HUES48 (cell line): ENCODE measurements at regions not wholly inside any gene's neighbourhood (a gene's known extent, or its start where the extent isn't known, plus 50 kb on each side); places are given as distances from the start of the nearest gene placed in this dataset.

Experiments
- H3K27ac ChIP-seq: one replicate; pipeline ENCODE4 v1.7.0; 2013; ENCODE audit warnings: low read depth, low read length, inconsistent platforms
- H3K27me3 ChIP-seq: 2 replicates; pipeline ENCODE4 v1.6.1; 2013; ENCODE audit warnings: mild to moderate bottlenecking, low read length; ENCODE audit not compliant: control insufficient read depth, insufficient read depth
- H3K36me3 ChIP-seq: 2 replicates; pipeline ENCODE4 v1.6.1; 2013; ENCODE audit warnings: low read length; ENCODE audit not compliant: control insufficient read depth, insufficient read depth
- H3K4me1 ChIP-seq: 2 replicates; pipeline ENCODE4 v1.6.1; 2013; ENCODE audit warnings: mild to moderate bottlenecking, low read length; ENCODE audit not compliant: control insufficient read depth, insufficient read depth
- H3K4me3 ChIP-seq: 2 replicates; pipeline ENCODE4 v1.5.1; 2013; ENCODE audit warnings: mild to moderate bottlenecking, low read depth, low read length
- H3K9ac ChIP-seq: 2 replicates; pipeline ENCODE4 v1.6.1; 2013; ENCODE audit warnings: mild to moderate bottlenecking, low read depth, low read length, moderate library complexity
- H3K9me3 ChIP-seq: 2 replicates; pipeline ENCODE4 v1.6.1; 2013; ENCODE audit warnings: low read length; ENCODE audit not compliant: control insufficient read depth, insufficient read depth

- no peak overlapping the region for H3K9ac ChIP-seq
- H3K36me3 ChIP-seq: no peaks in the 10 kb centered on the region
- H3K9me3 ChIP-seq: peaks cover 9% of the 10 kb centered on the region
- no peaks in the 10 kb centered on the region for H3K4me1 ChIP-seq
- H3K27ac ChIP-seq: no peak overlapping the region
- no peaks in the 10 kb centered on the region for H3K27me3 ChIP-seq
- H3K4me3 ChIP-seq: no peak overlapping the region
Measured at GRCh38 chr13:57970404-57970803, 338.9 kb downstream of the PCDH17 start.

- no peaks in the 10 kb centered on the region for H3K27me3 ChIP-seq
- no peaks in the 10 kb centered on the region for H3K4me1 ChIP-seq
- H3K36me3 ChIP-seq: no peaks in the 10 kb centered on the region
Measured at GRCh38 chr13:57982782-57983181, 351.2 kb downstream of the PCDH17 start.

GRCh38 chr13:57988276-57988675 lies 356.7 kb downstream of the PCDH17 start:
- H3K4me1 ChIP-seq: no peaks in the 10 kb centered on the region

More at GRCh38 chr13:57982782-57983181, 351.2 kb downstream of the PCDH17 start:
- H3K9ac ChIP-seq: no peak overlapping the region
- H3K4me3 ChIP-seq: no peak overlapping the region
- H3K27ac ChIP-seq: no peak overlapping the region
- no peaks in the 10 kb centered on the region; the same call in 1 of the 2 replicates for H3K9me3 ChIP-seq

GRCh38 chr13:57991041-57991440 lies 359.5 kb downstream of the PCDH17 start:
- Histone ChIP-seq H3K9ac (no peak overlapping the region), H3K27ac (no peak overlapping the region), H3K4me1 (no peaks in the 10 kb centered on the region), H3K27me3 (no peaks in the 10 kb centered on the region), H3K36me3 (no peaks in the 10 kb centered on the region), H3K4me3 (no peak overlapping the region), H3K9me3 (no peaks in the 10 kb centered on the region; the same call in 1 of the 2 replicates)

More at GRCh38 chr13:57988276-57988675, 356.7 kb downstream of the PCDH17 start:
- Histone ChIP-seq H3K4me3 (no peak overlapping the region), H3K27ac (no peak overlapping the region), H3K9me3 (no peaks in the 10 kb centered on the region; the same call in 1 of the 2 replicates), H3K27me3 (no peaks in the 10 kb centered on the region), H3K36me3 (no peaks in the 10 kb centered on the region), H3K9ac (no peak overlapping the region)

- Histone ChIP-seq H3K4me3 (no peak overlapping the region), H3K9ac (no peak overlapping the region), H3K27ac (no peak overlapping the region), H3K27me3 (no peaks in the 10 kb centered on the region), H3K36me3 (no peaks in the 10 kb centered on the region), H3K4me1 (no peaks in the 10 kb centered on the region), H3K9me3 (no peaks in the 10 kb centered on the region)
Measured at GRCh38 chr13:57992416-57992815, 360.9 kb downstream of the PCDH17 start.

- Histone ChIP-seq H3K4me3 (no peak overlapping the region), H3K9ac (no peak overlapping the region), H3K27ac (no peak overlapping the region), H3K36me3 (no peaks in the 10 kb centered on the region), H3K9me3 (no peaks in the 10 kb centered on the region), H3K4me1 (no peaks in the 10 kb centered on the region), H3K27me3 (no peaks in the 10 kb centered on the region)
Measured at GRCh38 chr13:57996717-57997116, 365.2 kb downstream of the PCDH17 start.

- no peak overlapping the region for H3K9ac ChIP-seq
- no peaks in the 10 kb centered on the region for H3K9me3 ChIP-seq
- H3K27me3 ChIP-seq: no peaks in the 10 kb centered on the region
- H3K36me3 ChIP-seq: no peaks in the 10 kb centered on the region
- no peaks in the 10 kb centered on the region for H3K4me1 ChIP-seq
- no peak overlapping the region for H3K4me3 ChIP-seq
- no peak overlapping the region for H3K27ac ChIP-seq
Measured at GRCh38 chr13:58004751-58005150, 373.2 kb downstream of the PCDH17 start.

GRCh38 chr13:58018020-58018419 lies 386.5 kb downstream of the PCDH17 start:
- no peak overlapping the region for H3K4me3 ChIP-seq
- no peaks in the 10 kb centered on the region for H3K27me3 ChIP-seq
- H3K27ac ChIP-seq: no peak overlapping the region
- no peak overlapping the region for H3K9ac ChIP-seq
- H3K4me1 ChIP-seq: no peaks in the 10 kb centered on the region
- no peaks in the 10 kb centered on the region for H3K36me3 ChIP-seq
- no peaks in the 10 kb centered on the region for H3K9me3 ChIP-seq

- Histone ChIP-seq H3K9ac (no peak overlapping the region), H3K27me3 (no peaks in the 10 kb centered on the region), H3K36me3 (no peaks in the 10 kb centered on the region), H3K9me3 (no peaks in the 10 kb centered on the region), H3K4me3 (no peak overlapping the region), H3K4me1 (no peaks in the 10 kb centered on the region), H3K27ac (no peak overlapping the region)
Measured at GRCh38 chr13:58018865-58019264, 387.3 kb downstream of the PCDH17 start.

- Histone ChIP-seq H3K9ac (no peak overlapping the region), H3K9me3 (no peaks in the 10 kb centered on the region), H3K36me3 (no peaks in the 10 kb centered on the region), H3K4me3 (no peak overlapping the region), H3K27me3 (no peaks in the 10 kb centered on the region), H3K4me1 (peaks cover 3% of the 10 kb centered on the region; the same call in 1 of the 2 replicates), H3K27ac (no peak overlapping the region)
Measured at GRCh38 chr13:58024103-58024502, 392.6 kb downstream of the PCDH17 start.

- Histone ChIP-seq H3K4me3 (no peak overlapping the region), H3K9ac (no peak overlapping the region), H3K36me3 (no peaks in the 10 kb centered on the region), H3K27ac (no peak overlapping the region), H3K27me3 (no peaks in the 10 kb centered on the region), H3K4me1 (peaks cover 3% of the 10 kb centered on the region; the same call in 1 of the 2 replicates), H3K9me3 (no peaks in the 10 kb centered on the region)
Measured at GRCh38 chr13:58025821-58026220, 394.3 kb downstream of the PCDH17 start.
